GM18870 (cell line): ENCODE measurements at regions not wholly inside any gene's neighbourhood (a gene's known extent, or its start where the extent isn't known, plus 50 kb on each side); places are given as distances from the start of the nearest gene placed in this dataset.

ENCODE experiments used
- ATAC-seq: cut with Tn5 transposase; IDR thresholded peaks from one replicate; pipeline ENCODE4 v1.9.1; 2021; ENCODE audit warnings: moderate library complexity; ENCODE audit not compliant: unreplicated experiment

DNA sequence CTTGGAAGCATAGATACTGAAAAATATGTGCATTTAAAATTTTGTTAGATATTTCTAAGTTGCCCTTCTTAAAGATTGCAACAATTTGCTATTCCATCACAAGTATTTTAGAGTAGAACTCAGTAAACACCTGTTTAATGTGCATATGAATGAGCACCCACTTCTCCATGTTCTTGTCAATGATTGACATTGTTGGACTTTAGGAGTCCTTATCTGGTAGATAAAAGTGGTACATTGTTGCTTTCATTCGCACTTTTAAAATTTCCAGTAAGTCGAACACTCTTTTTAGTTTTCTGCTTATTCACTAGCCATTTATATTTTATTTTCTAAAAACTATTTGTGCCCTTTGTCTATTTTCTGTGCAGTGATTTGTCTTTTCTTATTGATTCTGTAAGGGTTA is 478.3 kb downstream of the SOX2 start:
- no peak for ATAC-seq

DNA sequence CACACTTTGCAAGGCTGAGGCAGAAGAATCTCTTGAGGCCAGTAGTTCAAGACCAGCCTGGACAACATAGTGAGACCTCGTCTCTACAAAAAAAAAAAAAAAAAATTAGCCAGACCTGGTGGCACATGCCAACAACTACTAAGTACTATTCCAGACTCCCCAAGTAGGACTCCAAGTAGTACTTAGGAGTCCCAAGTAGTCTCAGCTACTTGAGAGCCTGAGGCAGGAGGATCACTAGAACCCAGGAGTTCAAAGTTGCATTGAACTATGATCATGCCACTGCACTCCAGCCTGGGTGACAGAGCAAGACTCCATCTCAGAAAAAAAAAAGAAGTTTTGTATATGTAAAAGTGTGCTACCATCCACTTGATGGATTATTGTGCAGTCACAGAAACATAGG is 486.6 kb downstream of the SOX2 start:
- no peak for ATAC-seq

DNA sequence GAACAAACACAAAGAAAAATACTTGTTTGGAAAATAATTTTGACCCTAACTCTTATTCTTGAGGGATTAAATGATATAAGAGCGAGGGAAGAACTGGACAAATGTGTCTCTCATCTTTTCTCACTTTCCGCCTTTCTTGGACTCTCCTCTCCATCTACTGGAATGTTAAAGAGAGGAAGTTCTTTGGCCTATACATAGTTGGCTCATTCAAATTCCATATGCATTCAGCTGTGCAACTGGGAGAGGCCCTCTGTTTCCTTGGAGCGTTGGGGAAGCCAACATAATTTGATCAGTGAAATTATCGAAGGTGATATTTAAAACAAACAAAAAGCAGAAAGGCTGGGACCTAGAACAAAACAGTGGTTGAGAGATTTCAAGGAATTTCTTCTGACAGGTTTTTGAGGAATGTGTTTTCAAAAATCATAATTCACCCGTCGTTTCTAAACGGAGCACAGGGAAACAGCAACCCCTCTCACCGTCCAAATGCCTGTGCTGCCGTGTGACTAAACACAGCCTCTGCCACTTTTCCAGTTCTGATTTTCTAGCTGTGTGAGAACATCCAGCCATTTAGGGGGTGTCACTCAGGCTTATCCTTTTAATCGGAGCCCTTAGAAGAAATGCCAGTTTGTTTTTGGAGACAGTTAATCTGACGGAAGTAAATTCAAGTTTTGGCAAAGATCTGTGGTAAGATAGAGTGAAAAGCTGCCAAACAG is 489.9 kb downstream of the SOX2 start:
- ATAC-seq: no peak

DNA sequence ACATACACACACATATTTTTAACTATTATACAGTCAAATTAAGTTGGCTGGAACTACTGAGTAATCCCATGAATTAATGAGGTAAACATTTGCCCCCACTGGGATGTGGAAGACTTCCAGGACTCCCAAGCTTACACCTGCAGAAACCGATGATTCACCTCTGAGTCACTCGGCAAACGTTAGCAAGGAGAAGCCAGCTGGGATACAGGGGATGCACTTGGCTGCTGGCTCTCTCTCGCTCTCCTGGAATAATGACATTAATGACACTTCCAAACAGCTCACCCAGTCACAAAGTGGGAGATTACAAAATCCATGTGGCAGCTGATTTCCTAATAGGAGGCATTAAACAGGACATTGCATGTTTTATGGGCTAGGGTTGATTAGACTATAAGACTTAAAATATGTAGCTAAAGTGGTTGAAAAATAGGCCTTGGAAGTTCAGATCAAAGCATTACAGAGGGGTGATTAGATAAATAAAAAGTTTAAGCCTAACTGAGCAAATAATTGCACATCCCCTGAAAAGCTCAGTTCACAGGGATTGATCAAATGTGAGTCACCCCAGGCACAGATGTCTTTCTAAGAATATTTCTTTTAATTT is 500.9 kb downstream of the SOX2 start:
- ATAC-seq: no peak

DNA sequence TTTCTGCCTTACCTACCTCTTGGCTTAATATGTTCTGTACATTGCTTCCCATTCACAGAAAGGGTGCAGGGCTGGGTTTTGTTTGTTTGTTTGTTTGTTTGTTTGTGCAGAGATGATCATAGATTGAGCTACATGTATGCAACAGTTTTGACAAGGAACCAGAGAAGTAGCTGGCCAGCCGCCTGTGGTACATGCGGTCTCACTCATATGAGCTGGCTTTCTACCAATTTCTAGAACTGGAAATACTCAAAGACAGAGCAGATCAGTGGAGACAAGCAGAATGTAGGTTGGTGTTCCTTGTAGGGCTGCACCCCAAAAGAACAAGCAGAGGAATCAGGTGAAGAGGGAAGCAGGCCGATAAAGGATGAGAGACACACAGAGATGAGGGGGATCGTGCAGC is 502.7 kb downstream of the SOX2 start:
- no peak for ATAC-seq

DNA sequence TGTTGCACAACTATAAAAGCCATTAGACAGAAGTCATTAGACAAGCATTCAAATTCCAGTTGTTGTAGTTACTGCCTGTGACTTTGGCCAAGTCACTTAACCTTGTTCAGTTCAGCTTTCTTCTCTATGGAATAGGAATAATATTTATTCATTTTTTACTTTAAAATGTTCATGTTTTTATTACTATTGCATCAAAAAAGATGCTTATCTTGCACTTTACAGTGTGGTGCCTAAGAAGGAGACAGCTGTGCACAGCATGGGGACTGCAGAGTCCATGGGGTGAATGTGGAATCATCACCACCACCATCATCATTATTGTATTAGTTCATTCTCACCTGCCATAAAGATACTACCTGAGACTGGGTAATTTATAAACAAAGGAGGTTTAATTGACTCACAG is 504.2 kb downstream of the SOX2 start:
- ATAC-seq: no peak

DNA sequence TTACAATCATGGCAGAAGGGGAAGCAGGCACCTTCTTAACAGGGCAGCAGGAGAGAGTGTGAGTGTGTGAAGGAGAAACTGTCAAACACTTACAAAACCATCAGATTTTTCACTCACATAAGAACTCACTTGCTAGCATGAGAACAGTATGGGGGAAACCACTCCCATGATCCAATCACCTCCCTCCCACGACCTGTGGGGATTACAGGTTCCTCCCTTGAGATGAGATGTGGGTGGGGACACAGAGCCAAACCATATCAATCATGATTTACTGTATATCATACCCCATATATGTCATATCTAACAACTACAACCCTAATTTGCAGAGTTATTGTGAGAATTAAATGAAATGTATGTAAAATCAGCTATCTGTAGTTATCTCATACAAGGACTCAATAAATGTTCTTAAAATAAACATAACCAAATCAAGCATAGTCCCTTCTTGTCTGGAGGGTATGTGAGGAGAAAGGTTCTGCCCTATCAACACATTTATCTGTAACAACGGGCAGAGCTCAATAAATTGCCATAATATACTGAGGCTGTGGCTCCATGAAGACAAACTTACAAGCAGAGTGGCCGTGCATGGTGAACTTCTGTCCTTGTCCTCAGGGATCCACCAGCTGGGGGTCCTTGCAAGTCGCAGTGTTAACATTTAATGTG is 504.7 kb downstream of the SOX2 start:
- ATAC-seq: no peak

DNA sequence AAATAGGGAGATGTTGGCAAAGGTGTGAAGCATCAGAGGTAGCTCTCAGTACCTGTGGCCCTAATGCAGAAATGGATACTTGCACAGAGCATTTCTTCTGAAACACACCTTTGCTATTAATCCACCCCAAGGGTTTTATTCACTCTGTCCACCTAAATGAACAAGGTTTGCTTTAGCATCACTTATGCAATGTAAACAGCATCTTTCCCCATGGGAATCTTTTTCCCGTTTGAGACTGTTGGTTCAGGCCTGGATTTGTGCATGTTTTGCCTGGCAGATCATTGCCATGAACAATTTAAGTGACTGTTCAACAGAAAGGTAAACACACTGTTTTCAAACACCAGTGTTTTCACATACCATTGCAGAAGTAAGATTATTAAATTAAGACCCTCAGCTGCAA is 508.3 kb downstream of the SOX2 start:
- ATAC-seq: no peak

DNA sequence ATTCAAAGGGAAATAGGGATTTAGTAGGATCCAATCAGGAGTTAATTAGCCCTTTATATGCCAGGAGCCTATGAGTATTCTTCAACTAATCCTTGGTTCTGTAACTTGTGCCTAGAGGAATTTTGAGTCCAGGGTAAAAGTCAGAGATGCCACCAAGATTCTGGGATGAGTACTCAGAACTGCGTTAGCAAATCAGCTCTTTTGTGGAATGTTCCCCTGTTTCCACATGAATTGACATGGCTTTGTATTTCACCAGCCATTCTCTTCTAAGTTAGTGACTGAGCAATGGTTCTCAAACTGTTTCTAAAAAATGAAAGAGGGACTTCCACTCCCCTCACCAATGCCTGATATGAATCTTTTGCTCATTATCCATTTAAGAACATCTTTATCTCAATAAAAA is 508.7 kb downstream of the SOX2 start:
- ATAC-seq: no peak

DNA sequence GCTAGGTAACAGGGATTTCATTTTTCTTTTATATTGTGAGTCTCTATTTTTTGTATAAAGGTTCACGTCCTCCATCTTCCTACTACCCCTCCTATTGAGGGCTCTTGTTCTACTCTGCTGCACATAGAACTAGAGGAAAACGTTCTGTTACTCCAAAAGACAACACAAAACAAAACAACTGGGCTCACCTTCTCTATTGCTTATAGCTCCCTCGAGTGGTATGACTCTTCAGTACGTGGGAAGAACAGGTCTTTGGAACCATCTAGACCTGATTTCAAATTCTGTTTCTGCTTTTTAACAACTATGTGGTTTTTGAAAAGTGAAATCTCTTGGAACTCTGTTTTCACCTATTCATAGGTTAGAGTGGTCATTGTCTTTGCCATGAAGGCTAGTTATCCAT is 515.3 kb downstream of the SOX2 start:
- no peak for ATAC-seq

DNA sequence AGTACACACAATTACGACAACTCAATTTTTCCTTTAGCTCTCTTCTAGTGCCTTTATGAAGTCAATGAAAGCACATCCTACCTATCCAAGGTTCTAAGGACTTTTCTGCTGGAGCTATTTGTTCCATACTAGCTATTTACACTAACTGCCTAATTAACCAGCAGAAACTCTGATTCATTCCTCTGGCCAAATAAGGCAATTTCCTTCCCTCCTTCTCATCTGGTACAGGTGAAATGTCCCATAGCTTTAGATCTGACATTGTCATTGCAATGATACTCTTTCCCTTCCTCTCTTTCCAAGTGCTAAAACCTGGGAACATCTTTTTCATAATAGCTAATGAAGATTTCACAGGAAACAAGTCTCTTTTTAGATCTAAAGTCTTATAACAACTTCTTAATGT is 521.7 kb downstream of the SOX2 start:
- ATAC-seq: no peak

DNA sequence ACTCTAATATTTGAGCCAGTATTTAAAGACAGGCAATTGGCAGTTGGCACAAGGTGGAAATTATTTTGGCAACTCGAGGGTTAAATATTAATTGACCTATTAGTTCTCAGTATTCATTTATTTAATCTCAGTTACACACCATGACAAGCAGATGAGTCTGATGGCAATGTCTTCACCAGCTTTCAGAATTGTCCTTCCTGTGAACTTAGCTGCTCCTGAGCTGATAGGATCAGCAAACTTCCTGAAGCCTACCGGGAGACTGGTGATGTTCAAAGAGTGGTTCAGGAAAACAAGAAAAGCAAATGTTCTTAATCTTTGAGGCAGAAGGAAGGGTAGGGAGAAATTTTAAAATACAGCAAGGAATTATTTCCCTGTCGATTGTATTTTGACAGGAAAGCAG is 522.2 kb downstream of the SOX2 start:
- no peak for ATAC-seq

DNA sequence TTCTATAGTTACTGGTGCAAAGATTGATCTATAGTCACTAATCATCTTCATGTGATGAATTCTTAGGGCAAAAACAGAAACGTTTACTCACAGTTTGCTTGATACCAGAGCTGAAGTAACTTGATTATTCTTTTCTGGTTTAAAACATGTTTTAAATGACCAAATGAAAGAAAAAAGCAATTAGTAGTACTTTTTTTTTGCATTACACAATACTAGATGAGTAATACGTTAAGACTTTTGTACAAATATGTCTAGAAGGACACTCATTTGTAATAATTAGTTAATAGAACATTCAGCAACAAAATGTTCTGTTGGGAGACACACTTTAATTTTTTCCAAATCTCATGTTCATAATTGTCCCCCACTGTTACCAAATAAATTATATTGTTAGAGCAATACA is 523.2 kb downstream of the SOX2 start:
- no peak for ATAC-seq

DNA sequence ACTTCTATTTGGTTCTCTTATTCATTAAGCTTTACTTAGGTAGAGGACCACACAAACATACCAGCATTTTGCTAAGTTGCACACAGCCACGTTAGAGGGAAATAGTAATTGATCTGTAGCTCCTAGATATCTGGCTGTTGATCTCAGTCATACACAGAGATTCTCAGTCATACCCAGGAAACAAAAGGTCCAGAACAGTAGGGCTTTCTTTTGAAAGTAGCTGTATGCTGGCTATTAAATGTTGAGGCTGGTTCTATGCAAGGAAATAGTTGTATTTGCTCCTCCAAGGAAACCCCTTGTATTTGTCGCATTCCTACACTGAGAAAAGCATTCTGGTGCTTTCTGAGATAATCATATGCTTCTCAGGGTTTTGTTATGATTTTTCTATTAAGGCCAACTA is 523.8 kb downstream of the SOX2 start:
- ATAC-seq: no peak

DNA sequence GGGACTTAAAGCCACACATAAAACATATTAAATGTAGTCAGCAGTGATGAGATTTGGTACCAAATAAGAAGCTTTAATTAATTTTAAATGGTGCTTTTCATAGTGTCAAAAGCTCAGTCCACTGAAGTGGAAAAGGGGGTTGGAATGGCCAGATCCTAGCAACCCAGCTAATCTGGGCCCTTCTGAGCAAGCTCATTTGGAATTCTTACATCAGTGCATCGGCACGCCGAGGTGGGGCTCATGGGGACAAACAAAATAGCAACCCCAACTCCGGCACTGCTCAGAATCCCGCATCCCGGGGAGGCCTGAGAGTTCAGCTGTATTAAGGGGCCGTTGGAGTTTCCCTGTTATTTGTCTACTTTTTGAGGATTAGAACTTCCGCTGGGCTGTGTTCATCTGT is 526.4 kb downstream of the SOX2 start:
- no peak for ATAC-seq

DNA sequence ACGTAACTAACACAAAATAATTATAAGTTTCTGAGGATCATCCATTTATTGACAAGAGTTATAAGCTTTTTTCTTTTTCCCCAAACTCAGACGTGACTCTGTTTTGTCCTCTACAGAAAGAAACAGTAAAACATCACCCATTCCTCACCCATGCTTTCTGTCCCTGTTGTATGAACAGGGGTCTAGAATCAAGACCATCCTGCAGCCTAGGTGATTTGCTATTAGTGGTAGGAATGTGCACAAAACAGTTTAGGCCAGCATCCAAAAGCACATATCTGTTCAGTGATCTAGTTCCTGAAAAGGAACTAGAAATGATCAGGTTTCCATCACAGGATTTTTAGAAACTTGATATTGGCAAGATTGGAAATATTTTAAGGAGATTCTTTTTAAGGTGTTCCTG is 527.6 kb downstream of the SOX2 start:
- ATAC-seq: no peak

DNA sequence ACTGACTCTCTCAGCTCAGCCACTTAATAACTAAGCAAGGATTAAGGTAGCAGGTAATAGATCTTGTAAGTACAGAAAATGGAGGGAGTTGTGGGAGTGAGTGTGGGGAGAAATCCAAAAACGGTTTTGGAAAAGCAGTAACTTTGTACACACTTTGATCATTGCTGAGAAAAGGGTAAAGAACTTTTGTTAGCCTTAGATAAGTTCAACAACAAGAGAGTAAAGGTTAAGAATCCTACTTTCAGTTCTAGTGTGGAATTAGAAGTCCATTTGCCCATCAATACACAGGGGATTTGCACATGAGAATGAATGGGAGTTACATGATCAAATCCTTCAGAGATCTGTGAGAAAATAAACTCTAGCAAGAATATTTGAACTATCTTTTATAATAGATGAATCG is 528.7 kb downstream of the SOX2 start:
- ATAC-seq: no peak

DNA sequence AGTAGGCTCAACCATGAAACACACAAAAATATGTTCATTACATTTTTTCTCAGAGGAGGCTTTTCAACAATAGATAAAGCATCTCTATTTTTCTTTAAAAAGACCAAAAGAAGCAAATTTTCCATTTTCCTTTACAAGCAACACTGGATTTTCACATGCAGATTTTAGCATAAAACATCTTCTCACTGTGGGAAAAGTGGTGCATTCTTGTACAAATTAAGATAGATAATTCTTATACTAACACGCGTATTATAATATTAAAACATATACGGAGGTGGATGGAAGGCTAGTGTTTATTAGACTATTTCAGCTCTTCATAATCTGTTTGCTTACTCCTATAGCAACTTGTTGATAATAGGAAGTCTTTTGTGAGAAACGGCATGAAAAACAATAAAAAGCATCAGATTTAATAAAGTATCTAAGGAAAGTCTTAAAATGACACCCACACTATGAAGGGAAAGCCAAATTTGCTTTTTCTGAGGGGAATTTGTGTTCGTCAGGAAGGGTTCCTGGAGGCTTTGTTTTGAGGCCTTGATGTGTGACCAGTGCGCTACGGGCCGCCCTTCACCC is 529.6 kb downstream of the SOX2 start:
- no peak for ATAC-seq

DNA sequence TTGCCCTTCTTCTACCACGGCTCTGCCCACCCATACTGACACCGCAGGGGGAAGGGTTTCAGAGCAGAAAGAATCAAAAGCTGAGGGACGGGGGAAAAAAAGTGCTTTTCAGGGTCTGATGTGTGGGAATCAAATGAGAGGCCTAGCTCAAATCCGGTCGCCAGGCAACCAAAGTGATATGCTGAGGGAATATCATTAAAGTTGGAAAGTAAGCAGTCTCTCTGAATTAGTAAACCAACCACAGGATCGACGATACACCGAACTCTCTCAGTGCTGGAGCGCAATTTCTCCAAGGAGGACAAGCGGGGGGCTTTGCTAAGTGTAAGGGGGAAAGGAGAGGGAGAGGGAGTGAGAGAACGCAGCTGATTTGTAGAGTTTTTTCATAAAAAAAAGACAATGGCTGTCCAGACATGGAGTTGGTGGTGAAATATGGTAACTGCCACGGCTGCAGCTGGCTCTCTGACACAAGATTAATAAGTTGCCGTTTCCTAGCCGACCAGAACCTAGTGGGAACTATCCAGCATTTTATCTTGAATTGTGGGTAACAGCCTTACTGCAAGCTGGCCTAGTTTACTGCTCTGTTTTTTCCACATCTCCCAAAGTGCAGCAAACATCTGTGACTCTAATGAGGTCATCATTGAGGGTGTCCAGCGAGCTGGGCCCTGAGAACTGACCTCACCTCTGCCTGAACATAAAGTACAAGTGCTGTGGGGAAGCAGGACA is 530.2 kb downstream of the SOX2 start:
- ATAC-seq: no peak

DNA sequence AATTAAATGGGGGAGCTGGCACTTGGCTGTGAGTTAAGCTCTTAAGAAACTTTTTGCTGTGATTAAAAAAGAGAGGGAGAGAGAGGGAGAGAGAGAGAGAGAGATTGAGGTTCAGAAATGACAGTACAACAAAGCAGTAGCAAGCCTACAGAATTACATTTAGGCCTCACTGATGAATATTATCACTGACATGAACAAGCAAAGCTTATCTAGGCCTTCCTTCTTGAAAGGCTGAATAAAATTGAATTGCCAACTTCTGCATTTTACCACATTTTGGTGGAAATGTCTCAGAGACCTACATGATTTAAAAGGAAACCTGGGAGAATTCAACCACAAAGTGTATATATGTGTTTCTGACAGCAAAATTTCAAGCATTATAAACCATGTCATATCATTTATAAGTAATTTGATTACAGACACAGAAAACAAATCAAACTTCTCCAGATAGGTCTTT is 530.8 kb downstream of the SOX2 start:
- ATAC-seq: no peak

DNA sequence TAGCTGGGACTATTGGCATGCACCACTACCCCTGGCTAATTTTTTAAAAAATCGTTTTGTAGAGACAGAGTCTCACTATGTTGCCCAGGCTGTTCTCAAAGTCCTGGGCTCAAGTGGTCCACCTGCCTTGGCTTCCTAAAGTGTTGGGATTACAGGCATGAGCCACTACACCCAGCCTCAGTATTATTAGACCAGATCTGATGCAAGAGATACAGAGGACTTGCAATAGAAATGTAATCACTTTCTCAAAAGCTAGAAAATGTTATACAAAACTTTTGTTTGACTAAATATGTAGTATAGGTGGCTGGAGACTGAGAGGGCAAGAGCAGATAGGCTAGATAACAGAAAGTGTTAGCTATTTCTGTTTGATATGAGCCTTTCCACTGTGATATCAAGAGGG is 531.9 kb downstream of the SOX2 start:
- ATAC-seq: no peak
